Right lobe of liver (tissue), 4 donors: ENCODE measurements at regions not wholly inside any gene's neighbourhood (a gene's known extent, or its start where the extent isn't known, plus 50 kb on each side); places are given as distances from the start of the nearest gene placed in this dataset.

Experiments
- POLR2A ChIP-seq: fragments of 450-650 bp; IDR thresholded peaks from one replicate; pipeline ENCODE4 v1.6.1; 2017; ENCODE audit warnings: antibody characterized with exemption, mild to moderate bottlenecking
- TF ChIP-seq, protein P1 (sequence below), 4 donors: fragments of 200-600 bp in 3 of 4; fragments of 450-650 bp in 1 of 4; IDR thresholded peaks; one replicate each; pipeline versions ENCODE4 v1.5.1 to v1.8.0; 2016 to 2022; ENCODE audit warnings: antibody characterized with exemption in 4 of 4, mild to moderate bottlenecking in 2 of 4
- donor health status: DM: no; HTN: no; CAD: no.
- donor health status: DM: no; HTN: no; CAD: no.
- donor health status: DM: no; HTN: yes; CAD: no.

DNA sequence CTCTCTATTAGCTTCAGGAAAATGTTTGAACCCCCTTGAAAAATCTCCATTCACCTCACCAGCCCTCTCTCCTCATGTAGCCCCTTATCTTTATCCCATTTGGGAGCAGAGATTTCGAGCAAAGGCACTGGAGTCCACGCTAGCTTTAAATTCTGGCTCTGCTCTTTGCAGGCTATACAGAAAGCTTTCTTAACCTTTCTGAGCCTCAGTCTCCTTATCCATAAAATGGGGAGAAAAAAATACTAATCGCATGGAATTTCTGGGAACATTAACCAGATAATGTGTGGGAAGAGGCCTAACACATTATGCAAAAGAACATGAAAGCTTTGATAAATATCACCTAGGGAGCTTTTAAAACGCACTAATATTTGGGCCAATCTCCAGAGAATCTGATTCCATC, 476.3 kb upstream of the CDH5 start:
- TF ChIP-seq, protein P1, sequence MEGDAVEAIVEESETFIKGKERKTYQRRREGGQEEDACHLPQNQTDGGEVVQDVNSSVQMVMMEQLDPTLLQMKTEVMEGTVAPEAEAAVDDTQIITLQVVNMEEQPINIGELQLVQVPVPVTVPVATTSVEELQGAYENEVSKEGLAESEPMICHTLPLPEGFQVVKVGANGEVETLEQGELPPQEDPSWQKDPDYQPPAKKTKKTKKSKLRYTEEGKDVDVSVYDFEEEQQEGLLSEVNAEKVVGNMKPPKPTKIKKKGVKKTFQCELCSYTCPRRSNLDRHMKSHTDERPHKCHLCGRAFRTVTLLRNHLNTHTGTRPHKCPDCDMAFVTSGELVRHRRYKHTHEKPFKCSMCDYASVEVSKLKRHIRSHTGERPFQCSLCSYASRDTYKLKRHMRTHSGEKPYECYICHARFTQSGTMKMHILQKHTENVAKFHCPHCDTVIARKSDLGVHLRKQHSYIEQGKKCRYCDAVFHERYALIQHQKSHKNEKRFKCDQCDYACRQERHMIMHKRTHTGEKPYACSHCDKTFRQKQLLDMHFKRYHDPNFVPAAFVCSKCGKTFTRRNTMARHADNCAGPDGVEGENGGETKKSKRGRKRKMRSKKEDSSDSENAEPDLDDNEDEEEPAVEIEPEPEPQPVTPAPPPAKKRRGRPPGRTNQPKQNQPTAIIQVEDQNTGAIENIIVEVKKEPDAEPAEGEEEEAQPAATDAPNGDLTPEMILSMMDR (IDR thresholded peaks at IDR 0.05) = no peak
- no peak for TF ChIP-seq POLR2A
